GM10248 (cell line): ENCODE measurements at regions not wholly inside any gene's neighbourhood (a gene's known extent, or its start where the extent isn't known, plus 50 kb on each side); places are given as distances from the start of the nearest gene placed in this dataset.

Experiments
- CTCF ChIA-PET: fragments of 300-600 bp; sonication (Branson Sonifier 250); formaldehyde crosslinking; extraction: SDS; loops from one replicate; lab custom pipeline; 2021; ENCODE audit warnings: antibody characterized with exemption; lab: Yijun Ruan, JAX
- POLR2A ChIA-PET: fragments of 350-650 bp; sonication (Branson Sonifier 250); formaldehyde crosslinking; extraction: SDS; loops from one replicate; lab custom pipeline; 2020; ENCODE audit warnings: antibody characterized with exemption; lab: Yijun Ruan, JAX
- DNase-seq: peaks from one replicate; pipeline ENCODE4 v3.0.0; 2012; ENCODE audit errors: extremely low spot score
- CTCF ChIP-seq: IDR thresholded peaks from 2 replicates; pipeline ENCODE4 v1.5.1; 2012; ENCODE audit warnings: mild to moderate bottlenecking, low read depth; ENCODE audit errors: extremely low read depth, missing control alignments, control extremely low read depth

DNA sequence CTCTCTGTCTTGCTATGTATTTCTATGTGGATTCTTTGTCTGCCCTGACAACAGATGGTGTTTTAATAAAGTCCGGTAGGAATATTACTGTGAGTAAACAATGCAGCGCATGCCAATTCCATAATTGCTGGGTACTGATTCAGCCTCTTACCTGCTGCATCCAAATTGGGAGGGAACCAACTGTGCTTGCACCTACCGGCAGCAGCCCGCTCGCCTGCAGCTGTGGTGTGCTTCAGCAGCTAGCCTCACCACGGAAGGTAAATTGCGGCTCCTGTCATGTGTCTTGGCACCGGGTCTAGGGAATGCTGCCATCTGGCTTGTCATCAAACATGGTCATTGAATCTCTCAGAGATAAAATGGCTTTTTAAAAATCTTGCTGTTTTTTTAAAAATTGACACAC lies 704.8 kb upstream of the SLC35B3 start:
- DNase-seq, result no peak
- POLR2A ChIA-PET, result no interaction called here

GRCh38 chr6:9139746-9140145 lies 704.4 kb upstream of the SLC35B3 start:
- no peak for DNase-seq
- no peak for TF ChIP-seq CTCF
- ChIA-PET POLR2A (no interaction called here), CTCF (no interaction called here)

More for the DNA sequence above, 704.8 kb upstream of the SLC35B3 start:
- no peak for TF ChIP-seq CTCF
- CTCF ChIA-PET, result no interaction called here

DNA sequence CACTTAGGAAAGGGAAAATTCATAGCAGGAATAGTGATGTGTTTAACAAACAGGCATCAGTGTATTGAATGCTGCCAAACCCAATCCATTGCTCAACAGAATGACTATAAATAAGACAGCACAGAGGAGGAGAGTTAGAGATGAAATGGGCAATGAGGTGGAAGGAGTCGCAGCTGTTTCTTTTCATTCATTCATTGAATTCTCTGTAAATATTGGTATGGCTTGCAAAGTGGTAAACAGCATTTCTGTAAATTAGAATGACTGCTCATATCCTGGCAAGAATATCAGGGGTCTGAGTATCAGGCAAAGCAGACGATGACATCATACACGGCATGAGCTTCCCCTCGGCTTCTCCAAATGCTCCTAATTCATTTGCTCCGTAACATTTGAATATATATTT lies 703.6 kb upstream of the SLC35B3 start:
- DNase-seq, result no peak
- CTCF ChIA-PET, result no interaction called here
- POLR2A ChIA-PET, result no interaction called here
- TF ChIP-seq CTCF, result no peak

DNA sequence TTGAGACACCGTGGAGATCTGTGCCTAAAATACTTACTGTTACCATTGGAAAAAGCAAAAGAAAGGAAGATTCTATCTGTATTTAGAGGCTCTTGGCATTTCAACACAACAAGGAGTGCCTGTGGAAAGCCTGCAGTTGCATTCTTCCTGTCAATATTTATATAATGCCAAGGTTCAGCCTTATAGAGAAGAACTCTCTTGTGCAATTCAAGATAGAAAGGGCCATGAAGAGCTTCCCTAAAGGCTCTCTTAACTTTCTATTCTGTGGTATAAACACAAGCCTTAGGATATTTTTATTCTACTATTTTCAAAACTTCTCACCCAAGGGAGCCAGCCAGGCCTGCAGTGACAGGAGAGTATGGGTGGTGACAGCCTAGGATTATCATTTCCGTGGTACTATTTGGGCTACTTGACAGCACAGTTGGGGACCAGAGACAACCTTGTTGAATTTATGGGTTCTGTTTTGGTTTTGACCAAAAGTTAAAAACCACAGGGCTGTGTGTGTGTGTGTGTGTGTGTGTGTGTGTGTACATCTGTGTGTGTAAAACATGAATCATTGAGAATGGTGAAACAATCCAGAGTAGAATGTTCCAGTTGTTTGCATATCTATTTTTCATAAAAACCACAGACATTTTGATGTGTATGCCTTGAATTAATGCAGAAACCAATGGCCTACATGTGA lies 700.9 kb upstream of the SLC35B3 start:
- POLR2A ChIA-PET, result no interaction called here
- CTCF ChIA-PET, result no interaction called here
- DNase-seq, result no peak
- no peak for TF ChIP-seq CTCF

DNA sequence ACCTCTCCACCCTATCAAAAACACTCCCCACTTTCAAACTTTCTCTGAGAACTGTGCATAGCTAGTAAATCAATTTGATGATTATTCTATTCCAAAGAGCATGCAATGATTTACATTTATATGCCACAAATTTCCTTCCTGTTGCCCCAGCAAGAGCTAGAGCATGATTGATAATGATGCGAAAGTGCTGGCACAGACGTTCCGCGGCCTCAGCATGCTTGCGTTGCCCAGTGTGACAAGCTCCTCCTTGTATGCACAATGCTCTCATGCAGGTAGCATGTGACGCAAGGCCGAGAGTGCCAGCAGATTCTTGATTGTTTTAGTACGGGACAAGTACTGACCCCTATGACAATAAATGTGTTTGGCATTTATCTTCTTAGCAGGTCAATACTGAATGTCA lies 696.3 kb upstream of the SLC35B3 start:
- DNase-seq, result no peak
- no peak for TF ChIP-seq CTCF
- POLR2A ChIA-PET, result no interaction called here
- CTCF ChIA-PET, result no interaction called here

GRCh38 chr6:9131201-9131600 lies 695.9 kb upstream of the SLC35B3 start:
- DNase-seq, result no peak
- no peak for TF ChIP-seq CTCF
- ChIA-PET CTCF (no interaction called here), POLR2A (no interaction called here)
